Breast epithelium (tissue), 4 donors: ENCODE measurements at regions not wholly inside any gene's neighbourhood (a gene's known extent, or its start where the extent isn't known, plus 50 kb on each side); places are given as distances from the start of the nearest gene placed in this dataset.

Source experiments
- DNase-seq, 2 donors: peaks; one replicate each; pipeline ENCODE4 v3.0.0-alpha.2; 2019; ENCODE audit warnings: low spot score in 2 of 2
- H3K27ac ChIP-seq, 2 donors: fragments of 200-600 bp; sonication (generic) in 1 of 2; one replicate each; pipeline ENCODE4 v1.5.1; 2016 to 2019; ENCODE audit warnings: mild to moderate bottlenecking in 1 of 2
- H3K27me3 ChIP-seq, 2 donors: fragments of 200-600 bp; sonication (generic) in 1 of 2; one replicate each; pipeline versions ENCODE4 v1.5.1 to v1.6.0; 2017 to 2019; ENCODE audit warnings: control low read depth in 1 of 2, mild to moderate bottlenecking in 1 of 2
- H3K36me3 ChIP-seq: fragments of 200-600 bp; one replicate; pipeline ENCODE4 v1.5.1; 2019
- H3K4me1 ChIP-seq, 2 donors: fragments of 200-600 bp; sonication (generic); one replicate each; pipeline ENCODE4 v1.5.1; 2016 to 2019; ENCODE audit warnings: control low read depth in 1 of 2
- H3K4me3 ChIP-seq, 3 donors: fragments of 200-600 bp; sonication (generic); 1 replicate in 2 of 3; 2 replicates in 1 of 3; pipeline ENCODE4 v1.5.1; 2016 to 2019; ENCODE audit warnings: mild to moderate bottlenecking in 3 of 3, moderate library complexity in 2 of 3
- H3K9me3 ChIP-seq, 2 donors: fragments of 200-600 bp; sonication (generic) in 1 of 2; one replicate each; pipeline ENCODE4 v1.5.1; 2016 to 2019; ENCODE audit warnings: control low read depth in 1 of 2
- POLR2A ChIP-seq: fragments of 450-650 bp; IDR thresholded peaks from one replicate; pipeline ENCODE4 v1.6.1; 2016; ENCODE audit warnings: antibody characterized with exemption, mild to moderate bottlenecking, moderate library complexity
- POLR2AphosphoS5 ChIP-seq, 3 donors: sonication (generic); formaldehyde crosslinking; IDR thresholded peaks; one replicate each; pipeline ENCODE4 v1.6.1; 2017; ENCODE audit warnings: antibody characterized with exemption in 3 of 3
- intact Hi-C: fragments of 100-400 bp; cut with DNase I; formaldehyde crosslinking; loops from one replicate; pipeline ENCODE4 v1.15.1; 2023; ENCODE audit warnings: low total_unique reads
- TF ChIP-seq, protein P1 (sequence below), 3 donors: fragments of 450-650 bp; IDR thresholded peaks; one replicate each; pipeline ENCODE4 v1.5.1; 2016 to 2017; ENCODE audit warnings: antibody characterized with exemption in 3 of 3, mild to moderate bottlenecking in 3 of 3, moderate library complexity in 3 of 3

DNA sequence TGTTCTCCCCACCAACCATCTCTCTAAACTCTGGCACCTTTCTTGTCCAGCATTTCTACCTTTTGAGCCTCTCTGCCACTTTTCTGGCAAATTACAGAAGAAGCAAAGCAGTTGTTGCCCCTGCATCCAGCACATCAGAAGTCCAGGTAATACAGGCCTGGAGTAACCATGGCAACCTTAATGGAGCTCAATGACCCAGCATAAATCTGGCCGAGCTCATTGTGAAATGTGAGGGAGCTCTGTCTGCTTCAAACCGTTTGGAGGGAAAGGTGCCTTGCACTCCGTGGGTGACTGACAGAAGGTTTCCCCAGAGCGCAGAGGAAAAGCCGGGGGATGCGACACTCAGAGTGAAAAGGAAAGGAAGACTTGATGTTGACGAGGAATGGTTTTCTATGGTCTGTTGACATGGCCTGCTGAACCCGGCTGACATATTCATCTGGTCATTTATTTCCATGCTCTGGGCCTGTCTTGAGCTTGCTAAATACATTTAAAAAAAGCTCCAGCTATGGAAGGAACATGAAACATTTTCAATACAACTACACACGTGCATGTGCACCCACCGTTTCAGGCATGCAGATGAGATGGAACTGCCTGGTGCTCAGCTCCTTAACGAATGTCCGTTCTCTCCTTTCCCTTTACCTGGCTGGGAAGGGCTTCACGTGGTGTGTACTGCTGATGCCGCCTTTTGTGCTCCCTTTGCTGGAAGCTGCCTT lies 74.9 kb downstream of the ADRA2A start:
- Histone ChIP-seq H3K27me3 (no peaks in the 10 kb centered on the region), H3K4me3 (no peak overlapping the region), H3K27ac (no peak overlapping the region), H3K4me1 (no peaks in the 10 kb centered on the region), H3K36me3 (no peaks in the 10 kb centered on the region), H3K9me3 (no peaks in the 10 kb centered on the region)
- TF ChIP-seq, protein P1, sequence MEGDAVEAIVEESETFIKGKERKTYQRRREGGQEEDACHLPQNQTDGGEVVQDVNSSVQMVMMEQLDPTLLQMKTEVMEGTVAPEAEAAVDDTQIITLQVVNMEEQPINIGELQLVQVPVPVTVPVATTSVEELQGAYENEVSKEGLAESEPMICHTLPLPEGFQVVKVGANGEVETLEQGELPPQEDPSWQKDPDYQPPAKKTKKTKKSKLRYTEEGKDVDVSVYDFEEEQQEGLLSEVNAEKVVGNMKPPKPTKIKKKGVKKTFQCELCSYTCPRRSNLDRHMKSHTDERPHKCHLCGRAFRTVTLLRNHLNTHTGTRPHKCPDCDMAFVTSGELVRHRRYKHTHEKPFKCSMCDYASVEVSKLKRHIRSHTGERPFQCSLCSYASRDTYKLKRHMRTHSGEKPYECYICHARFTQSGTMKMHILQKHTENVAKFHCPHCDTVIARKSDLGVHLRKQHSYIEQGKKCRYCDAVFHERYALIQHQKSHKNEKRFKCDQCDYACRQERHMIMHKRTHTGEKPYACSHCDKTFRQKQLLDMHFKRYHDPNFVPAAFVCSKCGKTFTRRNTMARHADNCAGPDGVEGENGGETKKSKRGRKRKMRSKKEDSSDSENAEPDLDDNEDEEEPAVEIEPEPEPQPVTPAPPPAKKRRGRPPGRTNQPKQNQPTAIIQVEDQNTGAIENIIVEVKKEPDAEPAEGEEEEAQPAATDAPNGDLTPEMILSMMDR (IDR thresholded peaks at IDR 0.05): no peak
- TF ChIP-seq POLR2A (no peak), POLR2AphosphoS5 (IDR thresholded peaks at IDR 0.05) (no peak)
- intact Hi-C loops: no loop called here
- DNase-seq: no peak

DNA sequence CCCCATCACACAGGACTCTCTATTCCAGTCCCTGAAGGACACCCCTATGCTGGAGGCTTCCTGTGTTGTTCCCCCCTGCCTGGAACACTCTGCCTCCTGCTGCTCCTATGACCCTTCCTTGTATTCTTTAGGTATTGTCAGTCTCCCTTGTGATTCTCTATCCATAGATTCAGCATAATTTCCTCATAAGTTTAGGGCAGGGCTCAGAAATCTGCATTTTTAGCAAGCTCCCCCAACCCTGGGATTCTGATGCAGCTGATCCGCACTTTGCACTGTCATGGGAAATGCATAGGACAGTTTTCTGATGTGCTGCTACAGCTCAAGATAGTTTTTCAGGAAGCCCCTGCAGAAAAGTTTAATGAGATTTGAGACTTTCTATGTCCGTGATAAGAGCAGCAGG lies 79.9 kb downstream of the ADRA2A start:
- no peaks in the 10 kb centered on the region for H3K9me3 ChIP-seq
- no peak for DNase-seq
- intact Hi-C loops: no loop called here
- H3K36me3 ChIP-seq: no peaks in the 10 kb centered on the region
- no peak for TF ChIP-seq POLR2AphosphoS5 (IDR thresholded peaks at IDR 0.05)
- TF ChIP-seq POLR2A: no peak
- TF ChIP-seq, protein P1 (IDR thresholded peaks at IDR 0.05): no peak
- H3K27ac ChIP-seq: no peak overlapping the region
- no peak overlapping the region for H3K4me3 ChIP-seq
- H3K4me1 ChIP-seq: no peaks in the 10 kb centered on the region
- no peaks in the 10 kb centered on the region for H3K27me3 ChIP-seq

DNA sequence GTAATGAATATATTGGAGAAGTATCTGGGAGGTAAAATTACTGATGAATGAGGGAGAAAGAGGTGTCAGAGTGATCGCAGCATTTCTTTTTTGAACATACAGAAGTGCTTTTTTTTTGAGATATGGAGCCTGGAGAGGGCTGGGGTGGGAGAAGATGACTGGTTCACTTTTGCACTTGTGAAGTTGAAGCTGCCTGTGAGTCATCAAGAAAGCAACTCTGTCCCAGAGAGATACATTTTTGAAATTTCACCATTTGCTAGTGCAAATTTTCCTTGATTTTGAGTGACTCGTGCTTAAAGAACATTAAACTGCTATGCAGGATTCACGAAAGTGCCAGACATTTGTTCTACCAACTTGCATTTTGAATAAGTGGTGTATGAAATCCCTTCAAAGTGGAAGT lies 81.8 kb downstream of the ADRA2A start:
- DNase-seq: no peak
- H3K4me3 ChIP-seq: no peak overlapping the region
- no peaks in the 10 kb centered on the region for H3K9me3 ChIP-seq
- H3K36me3 ChIP-seq: no peaks in the 10 kb centered on the region
- no peaks in the 10 kb centered on the region for H3K27me3 ChIP-seq
- intact Hi-C loops: no loop called here
- H3K27ac ChIP-seq: no peak overlapping the region
- no peaks in the 10 kb centered on the region for H3K4me1 ChIP-seq
- no peak for TF ChIP-seq POLR2AphosphoS5 (IDR thresholded peaks at IDR 0.05)
- no peak for TF ChIP-seq POLR2A
- TF ChIP-seq, protein P1 (IDR thresholded peaks at IDR 0.05): no peak

DNA sequence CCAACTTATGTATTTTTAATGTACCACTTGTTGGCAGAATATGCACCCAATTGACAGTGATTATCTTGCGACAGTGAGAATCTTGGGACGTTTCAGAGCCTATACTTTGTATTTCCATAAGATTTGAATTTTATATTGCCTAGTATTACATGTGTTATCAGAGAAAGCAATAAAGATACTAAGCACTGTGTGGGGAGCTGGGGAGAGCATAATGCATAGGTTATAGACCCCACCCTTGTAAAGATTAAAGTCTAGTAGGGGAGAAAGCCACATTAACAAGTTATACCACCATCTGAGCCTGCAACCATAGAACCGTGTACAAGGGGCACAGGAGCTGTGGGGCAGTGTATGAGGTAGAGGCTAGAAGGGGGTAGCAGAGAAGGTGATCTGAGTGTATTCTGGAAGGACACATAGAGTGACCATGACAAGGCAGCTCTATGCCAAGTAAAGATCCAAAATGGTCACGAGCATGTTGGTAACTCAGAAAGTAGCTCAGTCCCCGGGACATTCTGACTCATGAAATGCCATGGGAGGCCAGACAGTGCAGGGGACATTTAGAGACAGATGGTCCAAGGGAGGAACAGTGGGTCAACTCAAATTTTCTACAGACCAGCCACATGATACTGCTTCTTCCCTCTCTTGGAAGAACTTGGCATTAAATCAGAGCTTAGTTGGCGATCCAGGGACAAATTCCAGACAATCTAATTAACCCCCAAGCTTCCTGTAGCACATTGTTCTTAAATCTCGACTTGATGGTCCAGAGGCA lies 84.5 kb downstream of the ADRA2A start:
- H3K36me3 ChIP-seq: no peaks in the 10 kb centered on the region
- H3K9me3 ChIP-seq: peaks cover 0 to 10% of the 10 kb centered on the region in 2 donors
- no peak overlapping the region for H3K4me3 ChIP-seq
- H3K27ac ChIP-seq: no peak overlapping the region
- intact Hi-C loops: no loop called here
- no peaks in the 10 kb centered on the region for H3K27me3 ChIP-seq
- TF ChIP-seq, protein P1 (IDR thresholded peaks at IDR 0.05): no peak
- no peak for TF ChIP-seq POLR2AphosphoS5 (IDR thresholded peaks at IDR 0.05)
- no peak for TF ChIP-seq POLR2A
- H3K4me1 ChIP-seq: no peaks in the 10 kb centered on the region
- no peak for DNase-seq

DNA sequence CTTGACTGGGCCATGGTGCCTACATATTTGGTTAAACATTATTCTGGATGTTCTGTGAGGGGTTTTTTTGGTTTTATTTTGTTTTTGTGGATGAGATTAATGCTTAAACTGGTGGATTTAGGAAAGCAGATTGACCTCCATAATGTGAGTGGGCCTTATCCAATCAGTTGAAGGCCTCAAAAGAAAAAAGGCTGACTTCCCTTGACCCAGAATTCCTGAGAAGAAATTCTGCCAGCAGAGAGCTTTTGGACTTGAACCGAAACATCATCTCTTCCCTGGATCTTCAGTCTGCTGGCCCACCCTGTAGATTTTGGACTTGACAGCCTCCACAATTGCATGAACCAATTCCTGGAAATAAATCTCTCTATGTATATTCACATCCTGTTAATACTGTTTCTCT lies 94.4 kb downstream of the ADRA2A start:
- H3K27me3 ChIP-seq: no peaks in the 10 kb centered on the region
- H3K9me3 ChIP-seq: peaks cover 0 to 1% of the 10 kb centered on the region in 2 donors
- intact Hi-C loops: no loop called here
- no peak overlapping the region for H3K27ac ChIP-seq
- DNase-seq: no peak
- TF ChIP-seq, protein P1 (IDR thresholded peaks at IDR 0.05): no peak
- no peaks in the 10 kb centered on the region for H3K36me3 ChIP-seq
- H3K4me1 ChIP-seq: no peaks in the 10 kb centered on the region
- H3K4me3 ChIP-seq: no peak overlapping the region
